Pancreas (tissue), 10 donors: ENCODE measurements at regions not wholly inside any gene's neighbourhood (a gene's known extent, or its start where the extent isn't known, plus 50 kb on each side); places are given as distances from the start of the nearest gene placed in this dataset.

Source experiments
- ATAC-seq, 4 donors: fragments of 200-7000 bp; cut with Tn5 transposase; one replicate each; pipeline versions ENCODE4 v1.8.0 to v1.9.1; 2020; ENCODE audit warnings: mild to moderate bottlenecking in 4 of 4, moderate library complexity in 4 of 4
- DNase-seq, 6 donors: peaks; one replicate each; pipeline ENCODE4 v3.0.0-alpha.2; 2020
- FAIRE-seq: peaks from 2 replicates; lab custom pipeline; 2012; peaks lifted over from hg19 to GRCh38; lab: Jason Lieb, UNC
- H3K27ac ChIP-seq, 4 donors: fragments of 200-600 bp; sonication (generic); 1 replicate in 3 of 4; 2 replicates in 1 of 4; pipeline versions ENCODE4 v1.5.0 to v1.8.0; 2020
- H3K27me3 ChIP-seq, 4 donors: fragments of 200-600 bp; one replicate each; pipeline ENCODE4 v1.8.0; 2021
- H3K36me3 ChIP-seq, 3 donors: fragments of 200-600 bp; sonication (generic) in 1 of 3; one replicate each; pipeline versions ENCODE4 v1.5.0 to v1.8.0; 2020 to 2021
- H3K4me1 ChIP-seq, 3 donors: fragments of 200-600 bp; one replicate each; pipeline ENCODE4 v1.8.0; 2021
- H3K4me3 ChIP-seq, 4 donors: fragments of 200-600 bp; sonication (generic) in 2 of 4; one replicate each; pipeline versions ENCODE4 v1.5.0 to v1.8.0; 2020 to 2021
- H3K9me3 ChIP-seq, 4 donors: fragments of 200-600 bp; one replicate each; pipeline ENCODE4 v1.8.0; 2021
- WGBS, 2 donors: extraction: QIAGEN DNeasy Blood & Tissue Kit; methylation state at CpG; one replicate each; pipeline ENCODE4 v1.1.7; 2013; 5-methylcytosine and 5-hydroxymethylcytosine counted together
- intact Hi-C, 3 donors: fragments of 100-400 bp; cut with DNase I; formaldehyde crosslinking; loops; one replicate each; pipeline versions ENCODE4 v1.11.1 to v1.14.2; 2022
- TF ChIP-seq, protein P1 (sequence below), 4 donors: fragments of 200-600 bp; sonication (generic) in 3 of 4; IDR thresholded peaks; one replicate each; pipeline versions ENCODE4 v1.5.0 to v1.8.0; 2021; ENCODE audit warnings: antibody characterized with exemption in 4 of 4
- donor health status: healthy with polysubstance abuse.
- donor health status: DM: no; HTN: no; CAD: no; lungs with moderate emphysema.
- donor health status: DM: no; HTN: no; CAD: no.
- donor health status: control.
- donor health status: control.
- donor health status: Bipolar disorder and iron deficiency.
- donor health status: DM: yes; HTN: yes; CAD: no.
- donor health status: DM: no; HTN: no; CAD: no.
- donor health status: DM: no; HTN: no; CAD: no.
- donor health status: DM: yes; HTN: yes; CAD: no.

GRCh38 chr3:34947834-34948233 lies 691.5 kb upstream of the ARPP21 start:
- DNase-seq (no peak), FAIRE-seq (no peak), ATAC-seq (no peak)
- Histone ChIP-seq H3K27me3 (no peaks in the 10 kb centered on the region), H3K9me3 (no peaks in the 10 kb centered on the region), H3K36me3 (no peaks in the 10 kb centered on the region), H3K4me1 (no peaks in the 10 kb centered on the region), H3K27ac (no peak overlapping the region), H3K4me3 (no peak overlapping the region)
- intact Hi-C loops: no loop called here
- TF ChIP-seq, protein P1, sequence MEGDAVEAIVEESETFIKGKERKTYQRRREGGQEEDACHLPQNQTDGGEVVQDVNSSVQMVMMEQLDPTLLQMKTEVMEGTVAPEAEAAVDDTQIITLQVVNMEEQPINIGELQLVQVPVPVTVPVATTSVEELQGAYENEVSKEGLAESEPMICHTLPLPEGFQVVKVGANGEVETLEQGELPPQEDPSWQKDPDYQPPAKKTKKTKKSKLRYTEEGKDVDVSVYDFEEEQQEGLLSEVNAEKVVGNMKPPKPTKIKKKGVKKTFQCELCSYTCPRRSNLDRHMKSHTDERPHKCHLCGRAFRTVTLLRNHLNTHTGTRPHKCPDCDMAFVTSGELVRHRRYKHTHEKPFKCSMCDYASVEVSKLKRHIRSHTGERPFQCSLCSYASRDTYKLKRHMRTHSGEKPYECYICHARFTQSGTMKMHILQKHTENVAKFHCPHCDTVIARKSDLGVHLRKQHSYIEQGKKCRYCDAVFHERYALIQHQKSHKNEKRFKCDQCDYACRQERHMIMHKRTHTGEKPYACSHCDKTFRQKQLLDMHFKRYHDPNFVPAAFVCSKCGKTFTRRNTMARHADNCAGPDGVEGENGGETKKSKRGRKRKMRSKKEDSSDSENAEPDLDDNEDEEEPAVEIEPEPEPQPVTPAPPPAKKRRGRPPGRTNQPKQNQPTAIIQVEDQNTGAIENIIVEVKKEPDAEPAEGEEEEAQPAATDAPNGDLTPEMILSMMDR (IDR thresholded peaks at IDR 0.05): no peak

DNA sequence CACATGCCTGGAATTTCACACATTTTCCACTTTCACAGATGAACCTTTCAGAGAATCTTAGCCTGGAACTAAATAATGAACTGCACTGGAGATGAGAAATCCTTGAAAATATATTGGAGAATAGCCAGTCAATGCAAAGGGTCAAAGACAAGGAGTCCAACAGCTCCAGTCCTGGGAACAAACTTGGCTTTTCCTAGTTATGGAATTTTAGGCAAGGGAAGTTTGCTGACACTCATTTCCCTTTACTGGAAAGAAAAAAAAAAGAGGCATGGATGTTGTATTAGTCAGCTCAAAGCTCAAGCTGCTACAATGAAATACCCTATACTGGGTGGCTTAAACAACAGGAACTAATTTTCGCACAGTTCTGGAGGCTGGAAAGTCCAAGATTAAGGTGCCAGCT lies 690.8 kb upstream of the ARPP21 start:
- Histone ChIP-seq H3K9me3 (no peaks in the 10 kb centered on the region), H3K4me3 (no peak overlapping the region), H3K36me3 (no peaks in the 10 kb centered on the region), H3K27ac (no peak overlapping the region), H3K4me1 (no peaks in the 10 kb centered on the region), H3K27me3 (no peaks in the 10 kb centered on the region)
- intact Hi-C loops: no loop called here
- ATAC-seq: no peak
- 59 to 67% methylated on average over 1 of the region's 1 CpG for WGBS, 2 donors
- DNase-seq: no peak
- TF ChIP-seq, protein P1 (IDR thresholded peaks at IDR 0.05): no peak
- FAIRE-seq: no peak

- H3K27me3 ChIP-seq: no peaks in the 10 kb centered on the region
- no peak overlapping the region for H3K27ac ChIP-seq
- TF ChIP-seq, protein P1 (IDR thresholded peaks at IDR 0.05): no peak
- DNase-seq (no peak), FAIRE-seq (no peak), ATAC-seq (no peak)
- H3K36me3 ChIP-seq: no peaks in the 10 kb centered on the region
- H3K4me3 ChIP-seq: no peak overlapping the region
- intact Hi-C loops: no loop called here
- 76 to 88% methylated on average over 1 of the region's 1 CpG for WGBS, 2 donors
- no peaks in the 10 kb centered on the region for H3K4me1 ChIP-seq
- H3K9me3 ChIP-seq: no peaks in the 10 kb centered on the region
Observed at GRCh38 chr3:34955680-34956079, 683.6 kb upstream of the ARPP21 start.

GRCh38 chr3:34956511-34956910 lies 682.8 kb upstream of the ARPP21 start:
- FAIRE-seq: no peak

DNA sequence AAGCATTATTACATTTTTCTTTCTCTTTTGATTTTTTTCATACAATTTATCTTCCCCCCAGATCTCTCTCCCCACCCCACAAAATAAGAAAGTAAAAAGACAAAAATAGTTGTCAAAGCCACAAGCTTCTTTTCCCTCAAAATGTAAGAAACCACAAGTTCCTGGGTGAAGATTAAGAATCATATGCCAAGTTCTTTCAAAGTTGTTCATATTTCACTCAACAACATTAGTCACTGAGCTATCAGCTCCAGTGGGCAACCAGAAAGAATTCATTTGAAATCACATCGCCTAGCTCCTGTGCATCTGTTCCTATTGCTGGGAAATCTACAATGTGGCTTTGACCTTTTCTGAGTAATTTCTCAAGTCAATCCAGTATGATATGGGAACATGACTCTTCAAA lies 681.6 kb upstream of the ARPP21 start:
- no peaks in the 10 kb centered on the region for H3K9me3 ChIP-seq
- no peak for DNase-seq
- no peaks in the 10 kb centered on the region for H3K27me3 ChIP-seq
- no peaks in the 10 kb centered on the region for H3K36me3 ChIP-seq
- FAIRE-seq: no peak
- H3K4me3 ChIP-seq: no peak overlapping the region
- H3K4me1 ChIP-seq: no peaks in the 10 kb centered on the region
- intact Hi-C loops: no loop called here
- ATAC-seq: no peak
- WGBS, 2 donors: 24 to 35% methylated on average over 1 of the region's 1 CpG
- TF ChIP-seq, protein P1 (IDR thresholded peaks at IDR 0.05): no peak
- H3K27ac ChIP-seq: no peak overlapping the region

More at GRCh38 chr3:34956511-34956910, 682.8 kb upstream of the ARPP21 start:
- Histone ChIP-seq H3K9me3 (no peaks in the 10 kb centered on the region), H3K4me1 (no peaks in the 10 kb centered on the region), H3K27ac (no peak overlapping the region), H3K27me3 (no peaks in the 10 kb centered on the region), H3K36me3 (no peaks in the 10 kb centered on the region), H3K4me3 (no peak overlapping the region)
- intact Hi-C loops: no loop called here
- WGBS, 2 donors: 91% methylated on average over 1 of the region's 1 CpG
- TF ChIP-seq, protein P1 (IDR thresholded peaks at IDR 0.05): no peak
- no peak for ATAC-seq
- DNase-seq: no peak
